OCI-LY1 (cell line): ENCODE measurements at regions not wholly inside any gene's neighbourhood (a gene's known extent, or its start where the extent isn't known, plus 50 kb on each side); places are given as distances from the start of the nearest gene placed in this dataset.

ENCODE experiments used
- CTCF ChIP-seq: fragments of 200-600 bp; sonication (generic), shearing (Covaris generic); IDR thresholded peaks from 2 replicates; pipeline ENCODE4 v1.5.1; 2017; ENCODE audit warnings: mild to moderate bottlenecking, antibody characterized with exemption, low read length, moderate library complexity, mixed read lengths
- EZH2 ChIP-seq: fragments of 200-600 bp; sonication (generic), shearing (Covaris generic); IDR thresholded peaks from 2 replicates; pipeline ENCODE4 v1.8.0; 2017; ENCODE audit warnings: borderline replicate concordance, mixed run types, mild to moderate bottlenecking, antibody characterized with exemption, low read length, moderate library complexity, mixed read lengths

GRCh38 chr15:70220490-70221096 is 122.9 kb upstream of the TLE3 start:
- TF ChIP-seq CTCF (no peak), EZH2 (no peak)
